Kidney (tissue), 13 donors: ENCODE measurements at regions not wholly inside any gene's neighbourhood (a gene's known extent, or its start where the extent isn't known, plus 50 kb on each side); places are given as distances from the start of the nearest gene placed in this dataset.

ENCODE experiments used
- DNase-seq, 5 donors: peaks; one replicate each; pipeline ENCODE4 v3.0.0-alpha.2; 2013 to 2020
- FAIRE-seq: peaks from 2 replicates; lab custom pipeline; 2012; peaks lifted over from hg19 to GRCh38; lab: Jason Lieb, UNC
- H3K27ac ChIP-seq, 2 donors: one replicate each; pipeline ENCODE4 v1.7.0; 2013; ENCODE audit warnings: low read depth in 2 of 2, low read length in 2 of 2, inconsistent platforms in 1 of 2
- H3K27me3 ChIP-seq: one replicate; pipeline ENCODE4 v1.7.1; 2013; ENCODE audit warnings: low read length, inconsistent platforms; ENCODE audit not compliant: control insufficient read depth, insufficient read depth
- H3K36me3 ChIP-seq, 3 donors: one replicate each; pipeline versions ENCODE4 v1.7.0 to v1.7.1; 2013; ENCODE audit warnings: low read length in 3 of 3, control low read depth in 1 of 3, inconsistent platforms in 1 of 3; ENCODE audit not compliant: insufficient read depth in 3 of 3, control insufficient read depth in 2 of 3
- H3K4me1 ChIP-seq, 3 donors: one replicate each; pipeline versions ENCODE4 v1.7.0 to v1.7.1; 2013; ENCODE audit warnings: low read length in 3 of 3, inconsistent platforms in 1 of 3, low read depth in 1 of 3; ENCODE audit not compliant: control insufficient read depth in 2 of 3, insufficient read depth in 2 of 3
- H3K4me3 ChIP-seq, 3 donors: one replicate each; pipeline versions ENCODE4 v1.7.0 to v1.8.1; 2013; ENCODE audit warnings: low read length in 3 of 3, control low read depth in 1 of 3, inconsistent platforms in 1 of 3
- H3K9ac ChIP-seq, 3 donors: one replicate each; pipeline versions ENCODE4 v1.7.0 to v1.7.1; 2013; ENCODE audit warnings: low read length in 3 of 3, control low read depth in 1 of 3, inconsistent platforms in 1 of 3
- H3K9me3 ChIP-seq, 3 donors: one replicate each; pipeline versions ENCODE4 v1.7.0 to v1.7.1; 2013; ENCODE audit warnings: low read length in 3 of 3, control low read depth in 1 of 3, inconsistent platforms in 1 of 3; ENCODE audit not compliant: control insufficient read depth in 2 of 3, insufficient read depth in 1 of 3
- CTCF ChIP-seq: IDR thresholded peaks from 3 replicates; pipeline ENCODE4 v1.5.1; 2012; ENCODE audit warnings: mild to moderate bottlenecking, moderate library complexity, borderline replicate concordance; ENCODE audit not compliant: insufficient read depth; ENCODE audit errors: extremely low read depth
- intact Hi-C: fragments of 100-400 bp; cut with DNase I; formaldehyde crosslinking; loops from one replicate; pipeline ENCODE4 v1.11.1; 2022
- donor health status: control.
- donor health status: control.
- donor health status: control.
- donor health status: control.
- donor health status: control.
- donor health status: DM: yes; HTN: yes; CAD: no.
- donor health status: Normal renal cell carcinoma (clear cell type).

- no peak for FAIRE-seq
- Histone ChIP-seq H3K9me3 (no peaks in the 10 kb centered on the region), H3K4me3 (no peak overlapping the region), H3K4me1 (peaks cover 0 to 8% (median 4%) of the 10 kb centered on the region in 3 donors), H3K27ac (no peak overlapping the region), H3K36me3 (no peaks in the 10 kb centered on the region), H3K27me3 (no peaks in the 10 kb centered on the region), H3K9ac (no peak overlapping the region)
- no peak for TF ChIP-seq CTCF
- DNase-seq, result peak in 1 of 5 donors; percentile 51
- intact Hi-C loops, result no loop called here
Observed at GRCh38 chr5:173730632-173731298, 114.3 kb upstream of the BOD1 start.

GRCh38 chr5:173733021-173733420, 116.6 kb upstream of the BOD1 start:
- no peaks in the 10 kb centered on the region for H3K36me3 ChIP-seq
- intact Hi-C loops, result no loop called here
- no peak overlapping the region for H3K9ac ChIP-seq
- FAIRE-seq (no peak), DNase-seq (peak in 1 of 5 donors; percentile 34)
- no peak overlapping the region for H3K27ac ChIP-seq
- H3K4me1 ChIP-seq, result peaks cover 0 to 8% (median 4%) of the 10 kb centered on the region in 3 donors
- no peak for TF ChIP-seq CTCF
- no peak overlapping the region for H3K4me3 ChIP-seq
- no peaks in the 10 kb centered on the region for H3K27me3 ChIP-seq
- no peaks in the 10 kb centered on the region for H3K9me3 ChIP-seq

GRCh38 chr5:173733425-173733824, 117.0 kb upstream of the BOD1 start:
- H3K36me3 ChIP-seq, result no peaks in the 10 kb centered on the region
- no peak overlapping the region for H3K9ac ChIP-seq
- no peak for TF ChIP-seq CTCF

More at GRCh38 chr5:173733425-173733824, 117.0 kb upstream of the BOD1 start:
- intact Hi-C loops, result no loop called here
- Histone ChIP-seq H3K4me3 (no peak overlapping the region), H3K4me1 (peaks cover 0 to 7% (median 3%) of the 10 kb centered on the region in 3 donors), H3K9me3 (no peaks in the 10 kb centered on the region), H3K27ac (no peak overlapping the region), H3K27me3 (no peaks in the 10 kb centered on the region)
- FAIRE-seq, result no peak
- no peak for DNase-seq
